CD4-positive, alpha-beta T cell (primary cell): ENCODE measurements at regions not wholly inside any gene's neighbourhood (a gene's known extent, or its start where the extent isn't known, plus 50 kb on each side); places are given as distances from the start of the nearest gene placed in this dataset.

Experiments
- ATAC-seq: fragments of 200-7000 bp; cut with Tn5 transposase; one replicate; pipeline ENCODE4 v1.10.0; 2022; ENCODE audit warnings: mild to moderate bottlenecking; ENCODE audit not compliant: poor library complexity
- CTCF ChIA-PET: fragments of 350-600 bp; sonication (Branson Sonifier 250); formaldehyde crosslinking; loops from one replicate; lab custom pipeline; 2021; ENCODE audit warnings: antibody characterized with exemption, inconsistent platforms; lab: Charles Lee
- POLR2A ChIA-PET: fragments of 350-600 bp; sonication (Branson Sonifier 250); formaldehyde crosslinking; loops from one replicate; lab custom pipeline; 2021; ENCODE audit warnings: antibody characterized with exemption, inconsistent platforms; lab: Charles Lee
- DNase-seq, 14 experiments: peaks; one replicate each; pipeline ENCODE4 v3.0.0-alpha.2; 2013 to 2020; ENCODE audit warnings: mixed read lengths in 2 of 14
- H3K27ac ChIP-seq, 2 donors: one replicate each; pipeline versions ENCODE4 v1.5.1 to v1.7.0; 2013; ENCODE audit warnings: low read length in 2 of 2, low read depth in 1 of 2, mild to moderate bottlenecking in 1 of 2
- H3K27me3 ChIP-seq, 2 experiments: 1 replicate in 1 of 2; 2 replicates in 1 of 2; pipeline versions ENCODE4 v1.6.1 to v1.7.0; 2013; ENCODE audit warnings: low read length in 2 of 2, control low read depth in 1 of 2, mild to moderate bottlenecking in 1 of 2, moderate library complexity in 1 of 2; ENCODE audit not compliant: insufficient read depth in 2 of 2, control insufficient read depth in 1 of 2
- H3K36me3 ChIP-seq: one replicate; pipeline ENCODE4 v1.6.1; 2013; ENCODE audit warnings: low read length, control low read depth; ENCODE audit not compliant: insufficient read depth
- H3K4me1 ChIP-seq: one replicate; pipeline ENCODE4 v1.6.1; 2013; ENCODE audit warnings: low read length, control low read depth; ENCODE audit not compliant: insufficient read depth
- H3K4me3 ChIP-seq: one replicate; pipeline ENCODE4 v1.5.1; 2013; ENCODE audit warnings: mild to moderate bottlenecking, low read length, moderate library complexity
- H3K9me3 ChIP-seq, 2 experiments: 1 replicate in 1 of 2; 2 replicates in 1 of 2; pipeline versions ENCODE4 v1.6.1 to v1.7.0; 2013; ENCODE audit warnings: low read length in 2 of 2, mild to moderate bottlenecking in 2 of 2, control low read depth in 1 of 2, moderate library complexity in 1 of 2; ENCODE audit not compliant: control insufficient read depth in 1 of 2, insufficient read depth in 1 of 2
- H3K27ac Mint-ChIP-seq: one replicate; pipeline ENCODE4 v1.8.0; 2020; ENCODE audit warnings: mixed read lengths
- H3K27me3 Mint-ChIP-seq: one replicate; pipeline ENCODE4 v1.8.0; 2021; ENCODE audit warnings: mixed read lengths
- H3K36me3 Mint-ChIP-seq: one replicate; pipeline ENCODE4 v1.8.0; 2021; ENCODE audit warnings: low read depth, mixed read lengths
- H3K4me1 Mint-ChIP-seq: one replicate; pipeline ENCODE4 v1.8.0; 2021; ENCODE audit warnings: low read depth, mixed read lengths
- H3K4me3 Mint-ChIP-seq: one replicate; pipeline ENCODE4 v1.8.0; 2020; ENCODE audit warnings: mild to moderate bottlenecking, mixed read lengths
- H3K9me3 Mint-ChIP-seq: one replicate; pipeline ENCODE4 v1.8.0; 2020; ENCODE audit warnings: mixed read lengths
- CTCF ChIP-seq: fragments of 200-600 bp; IDR thresholded peaks from one replicate; pipeline ENCODE4 v1.8.0; 2022; ENCODE audit warnings: antibody characterized with exemption, mild to moderate bottlenecking
- intact Hi-C, 2 experiments: fragments of 100-400 bp; cut with DNase I in 1 of 2; cut with micrococcal nuclease in 1 of 2; formaldehyde crosslinking; loops; one replicate each; pipeline versions ENCODE4 v1.15.1 to v1.9.0; 2023 to 2025; cut with DNase I, micrococcal nuclease

GRCh38 chr3:182392182-182392937, 400.9 kb upstream of the ATP11B start:
- Histone ChIP-seq H3K36me3 (no peaks in the 10 kb centered on the region), H3K27me3 (no peaks in the 10 kb centered on the region), H3K9me3 (no peaks in the 10 kb centered on the region), H3K27ac (no peak overlapping the region), H3K4me3 (no peak overlapping the region), H3K4me1 (no peaks in the 10 kb centered on the region)
- no peak overlapping the region for H3K27ac Mint-ChIP-seq
- no peaks in the 10 kb centered on the region for H3K36me3 Mint-ChIP-seq
- no peak for DNase-seq
- H3K4me1 Mint-ChIP-seq, result no peaks in the 10 kb centered on the region
- TF ChIP-seq CTCF, result no peak
- ATAC-seq, result no peak
- no peak overlapping the region for H3K4me3 Mint-ChIP-seq
- CTCF ChIA-PET, result no interaction called here
- no peaks in the 10 kb centered on the region for H3K9me3 Mint-ChIP-seq
- intact Hi-C loops, result no loop called here
- no peaks in the 10 kb centered on the region for H3K27me3 Mint-ChIP-seq
- POLR2A ChIA-PET, result no interaction called here

GRCh38 chr3:182393151-182393550, 400.2 kb upstream of the ATP11B start:
- intact Hi-C loops, result no loop called here
- POLR2A ChIA-PET, result no interaction called here

GRCh38 chr3:182393830-182394367, 399.4 kb upstream of the ATP11B start:
- no peak overlapping the region for H3K27ac Mint-ChIP-seq
- intact Hi-C loops, result no loop called here
- CTCF ChIA-PET, result no interaction called here

More at GRCh38 chr3:182393151-182393550, 400.2 kb upstream of the ATP11B start:
- no peaks in the 10 kb centered on the region for H3K4me1 Mint-ChIP-seq
- CTCF ChIA-PET, result no interaction called here
- DNase-seq (no peak), ATAC-seq (no peak)
- no peak for TF ChIP-seq CTCF
- H3K36me3 Mint-ChIP-seq, result no peaks in the 10 kb centered on the region
- no peak overlapping the region for H3K27ac ChIP-seq
- no peak overlapping the region for H3K4me3 Mint-ChIP-seq
- H3K4me1 ChIP-seq, result no peaks in the 10 kb centered on the region
- no peaks in the 10 kb centered on the region for H3K9me3 ChIP-seq
- H3K27me3 Mint-ChIP-seq, result no peaks in the 10 kb centered on the region
- H3K27me3 ChIP-seq, result no peaks in the 10 kb centered on the region
- H3K36me3 ChIP-seq, result no peaks in the 10 kb centered on the region
- no peak overlapping the region for H3K4me3 ChIP-seq
- H3K9me3 Mint-ChIP-seq, result no peaks in the 10 kb centered on the region
- no peak overlapping the region for H3K27ac Mint-ChIP-seq

More at GRCh38 chr3:182393830-182394367, 399.4 kb upstream of the ATP11B start:
- TF ChIP-seq CTCF, result no peak
- Histone ChIP-seq H3K4me1 (no peaks in the 10 kb centered on the region), H3K36me3 (no peaks in the 10 kb centered on the region), H3K27me3 (no peaks in the 10 kb centered on the region), H3K4me3 (no peak overlapping the region), H3K9me3 (no peaks in the 10 kb centered on the region), H3K27ac (no peak overlapping the region)
- POLR2A ChIA-PET, result no interaction called here
- Mint-ChIP-seq H3K27me3 (no peaks in the 10 kb centered on the region), H3K4me3 (no peak overlapping the region), H3K4me1 (no peaks in the 10 kb centered on the region), H3K36me3 (no peaks in the 10 kb centered on the region), H3K9me3 (no peaks in the 10 kb centered on the region)
- ATAC-seq (no peak), DNase-seq (no peak)
